B cell (primary cell): ENCODE measurements at regions not wholly inside any gene's neighbourhood (a gene's known extent, or its start where the extent isn't known, plus 50 kb on each side); places are given as distances from the start of the nearest gene placed in this dataset.

Experiments used
- ATAC-seq: fragments of 200-7000 bp; cut with Tn5 transposase; one replicate; pipeline ENCODE4 v1.10.0; 2021; ENCODE audit warnings: low read depth, mild to moderate bottlenecking, moderate number of reproducible peaks, moderate library complexity
- CTCF ChIA-PET: fragments of 350-600 bp; sonication (Branson Sonifier 250); formaldehyde crosslinking; loops from one replicate; lab custom pipeline; 2021; ENCODE audit warnings: antibody characterized with exemption, inconsistent platforms; lab: Charles Lee
- POLR2A ChIA-PET: fragments of 350-600 bp; sonication (Branson Sonifier 250); formaldehyde crosslinking; loops from one replicate; lab custom pipeline; 2021; ENCODE audit warnings: antibody characterized with exemption; lab: Charles Lee
- DNase-seq: peaks from one replicate; pipeline ENCODE4 v3.0.0; 2013
- H2AFZ ChIP-seq: 2 replicates; pipeline ENCODE4 v1.6.1; 2012; ENCODE audit warnings: mild to moderate bottlenecking, low read depth, low read length; ENCODE audit not compliant: insufficient read depth, poor library complexity, severe bottlenecking
- H3K27ac ChIP-seq, 2 donors: 1 replicate in 1 of 2; 2 replicates in 1 of 2; pipeline ENCODE4 v1.5.1; 2012 to 2013; ENCODE audit warnings: low read length in 2 of 2, mild to moderate bottlenecking in 2 of 2, moderate library complexity in 1 of 2
- H3K27me3 ChIP-seq, 4 experiments: fragments of 200-600 bp in 1 of 4; sonication (generic) in 1 of 4; replicated peaks in 1 of 4; 1 replicate in 2 of 4; 2 replicates in 2 of 4; pipeline versions ENCODE4 v1.6.1 to v1.7.0; 2013 to 2016; ENCODE audit warnings: low read length in 3 of 4, mild to moderate bottlenecking in 2 of 4, mixed read lengths in 1 of 4, moderate library complexity in 1 of 4; ENCODE audit not compliant: insufficient read depth in 4 of 4, control insufficient read depth in 3 of 4; ENCODE audit errors: control extremely low read depth in 1 of 4
- H3K36me3 ChIP-seq, 2 experiments: replicated peaks in 1 of 2; 1 replicate in 1 of 2; 2 replicates in 1 of 2; pipeline versions ENCODE4 v1.6.1 to v1.7.1; 2013; ENCODE audit warnings: low read length in 1 of 2; ENCODE audit not compliant: insufficient read depth in 2 of 2, control insufficient read depth in 1 of 2; ENCODE audit errors: control extremely low read depth in 1 of 2, extremely low read depth in 1 of 2
- H3K4me1 ChIP-seq, 2 donors: fragments of 200-600 bp in 1 of 2; sonication (generic) in 1 of 2; 1 replicate in 1 of 2; 2 replicates in 1 of 2; pipeline versions ENCODE4 v1.5.1 to v1.6.1; 2013 to 2017; ENCODE audit warnings: low read length in 2 of 2; ENCODE audit not compliant: control insufficient read depth in 2 of 2, insufficient read depth in 2 of 2
- H3K4me2 ChIP-seq: replicated peaks from 2 replicates; pipeline ENCODE3; 2012; ENCODE audit warnings: mild to moderate bottlenecking, low read depth, low read length; ENCODE audit not compliant: poor library complexity, severe bottlenecking
- H3K4me3 ChIP-seq, 5 experiments: fragments of 200-600 bp in 1 of 5; sonication (generic) in 1 of 5; 1 replicate in 3 of 5; 2 replicates in 2 of 5; pipeline versions ENCODE4 v1.5.1 to v1.7.0; 2011 to 2016; ENCODE audit warnings: low read length in 4 of 5, mild to moderate bottlenecking in 4 of 5, low read depth in 2 of 5, control low read depth in 1 of 5, moderate library complexity in 1 of 5; ENCODE audit not compliant: insufficient read depth in 1 of 5; ENCODE audit errors: control extremely low read depth in 1 of 5, extremely low read depth in 1 of 5
- H3K79me2 ChIP-seq: fragments of 200-600 bp; sonication (generic); one replicate; pipeline ENCODE4 v1.6.0; 2016; ENCODE audit warnings: low read length; ENCODE audit not compliant: control insufficient read depth, insufficient read depth
- H3K9ac ChIP-seq: fragments of 200-600 bp; sonication (generic); 2 replicates; pipeline ENCODE4 v1.6.1; 2017; ENCODE audit warnings: mild to moderate bottlenecking, low read length, moderate library complexity
- H3K9me3 ChIP-seq, 3 donors: one replicate each; pipeline versions ENCODE4 v1.6.1 to v1.7.1; 2013; ENCODE audit warnings: low read length in 2 of 3; ENCODE audit not compliant: control insufficient read depth in 2 of 3, insufficient read depth in 1 of 3; ENCODE audit errors: control extremely low read depth in 1 of 3
- H4K20me1 ChIP-seq: 2 replicates; pipeline ENCODE4 v1.6.0; 2012; ENCODE audit warnings: mild to moderate bottlenecking, low read length; ENCODE audit not compliant: insufficient read depth, control insufficient read depth, poor library complexity, severe bottlenecking
- H3K27ac Mint-ChIP-seq: one replicate; pipeline ENCODE4 v1.8.0; 2021; ENCODE audit warnings: mixed read lengths
- H3K27me3 Mint-ChIP-seq: one replicate; pipeline ENCODE4 v1.8.0; 2021; ENCODE audit warnings: mixed read lengths
- H3K4me1 Mint-ChIP-seq: one replicate; pipeline ENCODE4 v1.8.0; 2021; ENCODE audit warnings: mixed read lengths
- H3K4me3 Mint-ChIP-seq: one replicate; pipeline ENCODE4 v1.8.0; 2021; ENCODE audit warnings: mixed read lengths
- H3K9me3 Mint-ChIP-seq: one replicate; pipeline ENCODE4 v1.8.0; 2022; ENCODE audit warnings: mixed read lengths; ENCODE audit not compliant: insufficient read depth
- EZH2 ChIP-seq: IDR thresholded peaks from 2 replicates; pipeline ENCODE4 v1.6.1; 2012; ENCODE audit warnings: borderline replicate concordance, low read depth, mild to moderate bottlenecking, moderate library complexity, low read length; ENCODE audit not compliant: insufficient read depth, poor library complexity, severe bottlenecking
- WGBS: methylation state at CpG from one replicate; pipeline ENCODE4 v1.1.5; 2013; ENCODE audit warnings: missing lambda C conversion rate; ENCODE audit not compliant: insufficient coverage; 5-methylcytosine and 5-hydroxymethylcytosine counted together
- intact Hi-C: fragments of 100-400 bp; cut with micrococcal nuclease; formaldehyde crosslinking; loops from one replicate; pipeline ENCODE4 v1.10.0; 2022
- TF ChIP-seq, protein P1 (sequence below): fragments of 200-600 bp; IDR thresholded peaks from one replicate; pipeline ENCODE4 v1.8.0; 2022; ENCODE audit warnings: antibody characterized with exemption, mild to moderate bottlenecking

- TF ChIP-seq, protein P1, sequence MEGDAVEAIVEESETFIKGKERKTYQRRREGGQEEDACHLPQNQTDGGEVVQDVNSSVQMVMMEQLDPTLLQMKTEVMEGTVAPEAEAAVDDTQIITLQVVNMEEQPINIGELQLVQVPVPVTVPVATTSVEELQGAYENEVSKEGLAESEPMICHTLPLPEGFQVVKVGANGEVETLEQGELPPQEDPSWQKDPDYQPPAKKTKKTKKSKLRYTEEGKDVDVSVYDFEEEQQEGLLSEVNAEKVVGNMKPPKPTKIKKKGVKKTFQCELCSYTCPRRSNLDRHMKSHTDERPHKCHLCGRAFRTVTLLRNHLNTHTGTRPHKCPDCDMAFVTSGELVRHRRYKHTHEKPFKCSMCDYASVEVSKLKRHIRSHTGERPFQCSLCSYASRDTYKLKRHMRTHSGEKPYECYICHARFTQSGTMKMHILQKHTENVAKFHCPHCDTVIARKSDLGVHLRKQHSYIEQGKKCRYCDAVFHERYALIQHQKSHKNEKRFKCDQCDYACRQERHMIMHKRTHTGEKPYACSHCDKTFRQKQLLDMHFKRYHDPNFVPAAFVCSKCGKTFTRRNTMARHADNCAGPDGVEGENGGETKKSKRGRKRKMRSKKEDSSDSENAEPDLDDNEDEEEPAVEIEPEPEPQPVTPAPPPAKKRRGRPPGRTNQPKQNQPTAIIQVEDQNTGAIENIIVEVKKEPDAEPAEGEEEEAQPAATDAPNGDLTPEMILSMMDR, result no peak
- no peak for TF ChIP-seq EZH2
- CTCF ChIA-PET, result no interaction called here
- ATAC-seq (no peak), DNase-seq (no peak)
- Histone ChIP-seq H3K9me3 (peaks cover 1 to 7% (median 3%) of the 10 kb centered on the region in 3 donors), H3K4me2 (no peak overlapping the region), H3K9ac (no peak overlapping the region), H3K27me3 (peaks cover 0 to 7% (median 4%) of the 10 kb centered on the region in 4 experiments), H2AFZ (no peak overlapping the region), H3K27ac (no peak overlapping the region), H4K20me1 (no peaks in the 10 kb centered on the region), H3K36me3 (no peaks in the 10 kb centered on the region), H3K4me3 (no peak overlapping the region), H3K79me2 (no peaks in the 10 kb centered on the region), H3K4me1 (no peaks in the 10 kb centered on the region)
- POLR2A ChIA-PET, result no interaction called here
- Mint-ChIP-seq H3K4me3 (no peak overlapping the region), H3K9me3 (peaks cover 4% of the 10 kb centered on the region), H3K27ac (no peak overlapping the region), H3K4me1 (no peaks in the 10 kb centered on the region), H3K27me3 (peaks cover 37% of the 10 kb centered on the region)
- WGBS, result no CpG with 5 or more reads among the region's 3 CpGs
- intact Hi-C loops, result no loop called here
Measured at GRCh38 chr21:35920436-35920835, 139.9 kb downstream of the SETD4 start.

GRCh38 chr21:35915030-35915429, 145.3 kb downstream of the SETD4 start:
- no peak overlapping the region for H3K4me2 ChIP-seq
- H3K4me1 ChIP-seq, result no peaks in the 10 kb centered on the region
- intact Hi-C loops, result no loop called here
- H3K9me3 ChIP-seq, result peaks cover 2 to 5% (median 4%) of the 10 kb centered on the region in 3 donors
- H3K4me3 ChIP-seq, result no peak overlapping the region
- DNase-seq (no peak), ATAC-seq (no peak)
- H3K79me2 ChIP-seq, result no peaks in the 10 kb centered on the region
- H3K9ac ChIP-seq, result no peak overlapping the region
- H3K27me3 ChIP-seq, result peaks cover 0 to 4% (median 0%) of the 10 kb centered on the region in 4 experiments
- Mint-ChIP-seq H3K9me3 (peaks cover 4% of the 10 kb centered on the region), H3K4me1 (no peaks in the 10 kb centered on the region), H3K4me3 (no peak overlapping the region), H3K27me3 (peaks cover 22% of the 10 kb centered on the region), H3K27ac (no peak overlapping the region)
- 60% methylated on average over 1 of the region's 1 CpG for WGBS
- ChIA-PET CTCF (no interaction called here), POLR2A (no interaction called here)
- TF ChIP-seq EZH2, result no peak
- TF ChIP-seq, protein P1, result no peak
- no peaks in the 10 kb centered on the region for H3K36me3 ChIP-seq
- no peak overlapping the region for H3K27ac ChIP-seq
- H2AFZ ChIP-seq, result no peak overlapping the region
- no peaks in the 10 kb centered on the region for H4K20me1 ChIP-seq
